ENCODE measurements at regions not wholly inside any gene's neighbourhood (a gene's known extent, or its start where the extent isn't known, plus 50 kb on each side); places are given as distances from the start of the nearest gene placed in this dataset.
"Not testable (repeated sequence)": the region's sequence is repeated elsewhere in the genome, so short reads cannot be mapped to it uniquely, and the experiment has no call there.

DNA sequence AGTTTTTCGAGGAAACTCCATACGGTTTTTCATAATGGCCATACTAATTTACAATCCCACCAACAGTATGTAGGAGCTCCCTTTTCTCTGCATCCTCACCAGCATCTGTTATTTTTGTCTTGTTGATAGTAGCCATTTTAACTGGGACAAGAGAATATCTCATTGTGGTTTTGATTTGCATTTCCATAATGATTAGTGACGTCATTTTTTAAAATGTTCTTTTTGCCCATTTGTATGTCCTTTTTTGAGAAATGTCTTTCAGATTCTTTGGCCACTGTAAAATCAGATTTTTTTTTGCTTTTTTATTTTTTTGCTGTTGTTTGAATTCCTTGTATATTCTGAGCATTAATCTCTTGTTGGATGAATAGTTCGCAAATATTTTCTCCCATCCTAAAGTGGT lies 243.9 kb downstream of the TRIML1 start:
- no peak for DNase-seq

GRCh38 chr4:188387179-188387791 lies 248.0 kb downstream of the TRIML1 start:
- DNase-seq, result no peak

DNA sequence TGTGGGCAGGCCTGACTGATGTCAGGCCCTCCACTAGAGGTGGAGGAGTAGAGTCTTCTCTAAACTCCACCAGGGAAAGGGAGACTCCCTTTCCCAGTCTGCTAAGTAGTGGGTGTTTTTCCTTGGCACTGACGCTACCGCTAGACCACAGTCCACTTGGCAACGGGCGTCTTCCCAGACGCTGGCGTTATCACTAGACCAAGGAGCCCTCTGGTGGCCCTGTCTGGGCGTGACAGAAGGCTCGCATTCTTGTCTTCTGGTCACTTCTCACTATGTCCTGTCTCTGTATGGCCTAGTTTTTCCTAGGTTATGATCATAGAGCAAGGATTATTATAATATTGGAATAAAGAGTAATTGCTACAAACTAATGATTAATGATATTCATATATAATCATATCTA lies 252.1 kb downstream of the TRIML1 start:
- DNase-seq, result not testable (repeated sequence)

DNA sequence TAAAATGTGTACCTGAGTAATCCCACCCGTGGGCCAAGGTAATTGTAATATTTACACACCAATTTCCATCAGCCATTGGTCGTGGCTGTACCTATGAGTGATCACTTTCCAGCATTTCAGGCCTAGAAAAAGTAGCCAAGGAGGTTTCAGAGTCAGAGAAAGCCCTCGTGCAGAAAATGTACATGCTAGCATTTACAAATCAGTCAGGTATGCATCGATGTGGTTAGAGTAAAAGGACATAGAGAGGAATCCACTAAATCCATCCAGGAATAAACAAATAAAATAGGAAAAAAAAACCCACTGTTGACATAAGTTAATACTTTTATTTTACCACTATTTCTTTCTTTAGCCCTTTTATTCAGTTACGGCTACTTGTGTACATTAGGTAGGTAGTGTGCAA lies 256.8 kb downstream of the TRIML1 start:
- DNase-seq, result no peak

DNA sequence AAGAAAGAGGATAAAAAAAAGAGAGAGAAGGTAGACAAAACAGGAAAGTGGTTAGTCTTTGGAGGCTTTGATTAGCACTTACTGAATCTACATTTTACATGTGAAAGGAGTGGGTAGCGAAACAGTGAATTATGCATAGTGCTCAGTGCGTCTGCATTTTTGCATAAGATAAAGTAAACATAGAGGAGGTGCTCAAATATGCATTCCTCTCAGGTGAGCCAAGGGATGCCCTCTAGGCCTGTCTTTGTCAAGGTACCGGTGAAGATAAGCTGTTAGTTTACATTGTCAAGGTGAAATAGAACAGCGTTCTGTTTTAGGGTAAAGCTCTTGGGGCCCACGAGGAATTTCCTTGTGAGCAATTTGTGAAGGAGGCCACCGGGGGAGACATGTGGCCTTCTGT lies 260.6 kb downstream of the TRIML1 start:
- DNase-seq, result no peak

GRCh38 chr4:188400451-188400850 lies 261.2 kb downstream of the TRIML1 start:
- peak; percentile 36 for DNase-seq

- DNase-seq, result no peak
Observed at GRCh38 chr4:188403272-188403671, 264.0 kb downstream of the TRIML1 start.

DNA sequence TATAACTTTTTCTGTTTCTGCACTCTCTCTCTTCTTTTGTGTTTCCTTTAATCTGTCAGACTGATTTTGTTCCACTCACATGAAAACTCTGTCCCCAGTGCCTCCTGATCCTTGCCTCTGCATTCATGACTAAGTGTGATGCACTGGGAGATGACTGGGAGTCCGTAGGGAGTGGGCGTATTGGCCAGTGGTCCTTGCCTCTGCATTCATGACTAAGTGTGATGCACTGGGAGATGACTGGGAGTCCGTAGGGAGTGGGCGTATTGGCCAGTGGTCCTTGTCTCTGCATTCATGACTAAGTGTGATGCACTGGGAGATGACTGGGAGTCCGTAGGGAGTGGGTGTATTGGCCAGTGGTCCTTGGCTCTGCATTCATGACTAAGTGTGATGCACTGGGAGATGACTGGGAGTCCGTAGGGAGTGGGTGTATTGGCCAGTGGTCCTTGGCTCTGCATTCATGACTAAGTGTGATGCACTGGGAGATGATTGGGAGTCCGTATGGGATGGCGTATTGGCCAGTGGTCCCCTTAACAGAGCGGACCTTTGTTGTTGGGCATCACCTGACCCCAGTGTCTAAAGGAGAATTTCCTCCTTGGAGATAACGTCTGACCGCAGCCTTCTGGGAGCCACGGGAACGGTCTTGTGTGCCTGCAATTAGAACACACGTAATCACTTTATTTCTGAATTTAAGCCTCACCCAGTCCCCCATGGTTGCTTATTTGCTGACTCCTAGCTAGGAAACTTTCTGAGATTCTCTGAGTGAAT lies 266.0 kb downstream of the TRIML1 start:
- DNase-seq, result not testable (repeated sequence)

GRCh38 chr4:188408244-188409030 lies 269.2 kb downstream of the TRIML1 start:
- DNase-seq, result no peak

- DNase-seq, result no peak
Observed at GRCh38 chr4:188409851-188410250, 270.6 kb downstream of the TRIML1 start.

- no peak for DNase-seq
Observed at GRCh38 chr4:188411805-188412204, 272.6 kb downstream of the TRIML1 start.

GRCh38 chr4:188412499-188412898 lies 273.3 kb downstream of the TRIML1 start:
- no peak for DNase-seq

GRCh38 chr4:188414441-188414840 lies 275.2 kb downstream of the TRIML1 start:
- no peak for DNase-seq

GRCh38 chr4:188417181-188417580 lies 277.9 kb downstream of the TRIML1 start:
- no peak for DNase-seq

DNA sequence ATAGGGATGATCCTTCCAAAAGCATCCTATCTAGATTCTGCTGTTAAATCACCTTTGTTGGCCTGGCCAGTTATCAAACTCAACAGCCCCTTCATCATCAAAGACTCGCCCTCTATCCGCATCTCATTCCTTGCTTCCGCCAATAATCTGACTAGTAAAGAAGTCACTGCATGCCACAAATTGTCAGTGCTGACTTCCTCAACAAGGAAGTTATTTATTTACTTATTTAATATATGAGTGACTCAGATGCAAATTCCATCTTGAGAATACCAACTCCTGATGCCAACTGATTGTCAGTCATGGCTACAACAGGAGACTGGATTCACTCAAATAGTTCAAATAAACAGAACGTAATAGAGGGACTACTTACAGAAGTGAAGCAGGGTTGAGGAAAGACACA lies 283.8 kb downstream of the TRIML1 start:
- DNase-seq, result no peak

- no peak for DNase-seq
Observed at GRCh38 chr4:188428935-188429334, 289.7 kb downstream of the TRIML1 start.

- no peak for DNase-seq
Observed at GRCh38 chr4:188429965-188430364, 290.7 kb downstream of the TRIML1 start.

DNA sequence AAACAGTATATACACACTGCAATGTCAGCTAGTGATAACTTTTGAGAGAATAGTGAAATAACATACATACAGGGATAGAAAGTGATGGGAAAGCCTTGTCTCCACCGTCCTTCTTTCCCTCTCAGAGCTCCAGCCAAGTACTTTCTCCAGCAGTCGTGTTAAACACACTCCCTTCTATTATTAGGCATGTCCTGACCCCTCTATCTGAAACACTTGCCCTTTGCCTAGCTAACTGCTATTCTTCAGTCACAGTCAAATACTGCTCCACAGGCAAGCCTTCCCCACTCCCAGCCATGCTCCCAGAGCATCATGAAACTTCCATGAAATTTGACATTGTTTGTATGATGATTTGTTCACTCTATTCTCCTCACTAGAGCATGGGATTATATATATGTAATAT lies 291.1 kb downstream of the TRIML1 start:
- DNase-seq, result no peak

GRCh38 chr4:188432328-188432727 lies 293.1 kb downstream of the TRIML1 start:
- no peak for DNase-seq

DNA sequence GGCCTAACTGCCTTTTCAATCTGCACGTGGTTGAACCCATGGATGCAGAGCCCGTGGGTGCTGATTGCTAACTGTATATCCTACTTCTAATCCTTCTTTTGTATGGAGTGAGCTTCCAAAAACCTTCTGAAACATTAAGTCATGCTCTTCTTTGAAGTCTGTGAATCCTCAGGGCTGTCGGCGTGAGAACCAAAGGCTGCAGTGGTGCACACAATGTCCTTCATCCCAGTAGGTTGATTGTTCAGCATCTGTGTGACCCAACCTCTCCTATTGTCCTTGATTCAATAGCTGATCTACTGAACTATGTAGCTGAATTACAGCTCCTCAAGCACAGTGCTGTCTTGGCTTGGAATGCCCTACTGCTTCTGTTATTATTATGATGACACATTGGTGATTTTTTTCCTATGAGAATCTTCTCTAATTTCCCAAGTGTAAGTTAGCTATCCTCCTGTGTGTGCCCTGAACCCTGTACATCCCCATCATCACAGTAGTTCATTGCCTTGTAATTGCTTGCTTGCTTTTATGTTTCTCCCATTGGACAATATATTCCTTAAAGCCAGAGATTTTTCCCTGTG lies 294.6 kb downstream of the TRIML1 start:
- DNase-seq, result no peak

DNA sequence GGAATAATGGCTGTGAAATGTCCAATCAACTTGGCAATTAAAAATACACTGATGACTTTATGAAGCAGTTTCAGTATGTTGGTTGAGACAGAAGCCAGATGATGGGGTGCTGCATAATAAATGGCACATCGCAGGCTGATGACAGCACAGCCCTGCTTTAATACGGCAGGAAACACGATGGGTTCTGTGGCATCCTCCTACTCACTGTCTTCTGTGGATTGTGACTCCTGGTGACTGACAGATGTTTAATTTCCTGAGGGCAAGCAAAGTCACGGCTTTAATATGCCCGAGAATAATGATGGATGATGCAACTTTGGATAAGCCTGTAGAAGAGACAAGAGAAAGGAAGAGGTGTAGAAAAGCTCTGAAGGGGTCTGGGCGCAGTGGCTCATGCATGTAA lies 295.4 kb downstream of the TRIML1 start:
- DNase-seq, result no peak

DNA sequence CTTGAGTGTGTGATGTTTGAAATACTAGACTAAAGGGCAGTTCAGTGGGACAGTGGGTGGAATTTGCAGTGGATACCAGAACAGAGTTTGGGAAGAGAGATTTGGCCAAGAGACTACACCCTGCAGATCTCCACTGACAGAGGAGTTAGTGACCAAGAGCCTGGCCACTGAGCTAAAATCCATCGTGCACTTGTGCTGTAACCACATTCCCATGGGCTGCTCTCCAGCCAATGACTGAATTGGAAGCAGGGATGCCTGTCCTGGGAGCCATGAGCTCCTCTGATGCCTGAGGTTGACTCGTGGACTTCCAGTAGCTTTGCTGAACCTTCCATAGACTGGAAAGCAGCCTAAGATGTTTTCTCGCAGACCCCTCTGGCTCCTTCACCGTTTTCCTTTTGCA lies 296.1 kb downstream of the TRIML1 start:
- DNase-seq, result no peak

DNA sequence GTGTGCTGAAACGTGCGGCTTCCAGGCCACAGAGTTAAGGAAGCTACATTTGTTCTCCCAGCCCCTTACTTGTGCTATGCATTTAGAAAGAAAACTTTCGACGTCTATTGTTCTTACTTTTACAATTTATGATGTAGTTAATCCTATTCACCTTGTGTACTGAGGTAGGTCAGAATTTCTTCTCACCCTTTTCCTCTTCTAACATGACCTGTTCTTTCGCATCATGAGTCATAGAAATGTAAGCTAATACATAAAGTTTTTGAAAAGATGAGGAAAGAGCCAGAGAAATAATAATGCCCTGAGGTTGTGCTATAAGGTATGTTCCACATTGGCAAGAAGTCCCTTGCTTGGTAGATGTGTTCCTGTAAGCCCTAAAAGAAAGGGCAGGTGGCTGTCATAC lies 298.3 kb downstream of the TRIML1 start:
- no peak for DNase-seq

GRCh38 chr4:188438391-188438824 lies 299.2 kb downstream of the TRIML1 start:
- not testable (repeated sequence) for DNase-seq
